ENCODE measurements at regions not wholly inside any gene's neighbourhood (a gene's known extent, or its start where the extent isn't known, plus 50 kb on each side); places are given as distances from the start of the nearest gene placed in this dataset.
A peak's percentile ranks its signal among the peaks of the same experiment; 100 is the strongest.

- no peak for TF ChIP-seq GATA2 (IDR thresholded peaks at IDR 0.05; ENCODE audit: low read depth, low read length)
Observed at GRCh38 chr7:3193379-3194120, 107.5 kb upstream of the SDK1 start.

GRCh38 chr7:3194501-3195141, 106.4 kb upstream of the SDK1 start:
- TF ChIP-seq GATA3 (IDR thresholded peaks at IDR 0.05; ENCODE audit: low read depth, low read length), result no peak
- TF ChIP-seq GATA2 (IDR thresholded peaks at IDR 0.05; ENCODE audit: low read depth, low read length), result no peak

GRCh38 chr7:3195160-3195559, 105.9 kb upstream of the SDK1 start:
- TF ChIP-seq GATA3 (IDR thresholded peaks at IDR 0.05; ENCODE audit: low read depth, low read length) (no peak), GATA2 (IDR thresholded peaks at IDR 0.05; ENCODE audit: low read depth, low read length) (no peak)

GRCh38 chr7:3196629-3197400, 104.2 kb upstream of the SDK1 start:
- TF ChIP-seq GATA2 (IDR thresholded peaks at IDR 0.05; ENCODE audit: low read depth, low read length) (no peak), GATA3 (IDR thresholded peaks at IDR 0.05; ENCODE audit: low read depth, low read length) (no peak)

GRCh38 chr7:3197567-3198213, 103.4 kb upstream of the SDK1 start:
- TF ChIP-seq GATA3 (IDR thresholded peaks at IDR 0.05; ENCODE audit: low read depth, low read length) (no peak), GATA2 (IDR thresholded peaks at IDR 0.05; ENCODE audit: low read depth, low read length) (no peak)

GRCh38 chr7:3198316-3198715, 102.7 kb upstream of the SDK1 start:
- no peak for TF ChIP-seq GATA3 (IDR thresholded peaks at IDR 0.05; ENCODE audit: low read depth, low read length)
- no peak for TF ChIP-seq GATA2 (IDR thresholded peaks at IDR 0.05; ENCODE audit: low read depth, low read length)

- no peak for TF ChIP-seq GATA2 (IDR thresholded peaks at IDR 0.05; ENCODE audit: low read depth, low read length)
- TF ChIP-seq GATA3 (IDR thresholded peaks at IDR 0.05; ENCODE audit: low read depth, low read length), result no peak
Observed at GRCh38 chr7:3200504-3200903, 100.5 kb upstream of the SDK1 start.

GRCh38 chr7:3201306-3201705, 99.7 kb upstream of the SDK1 start:
- TF ChIP-seq GATA2 (IDR thresholded peaks at IDR 0.05; ENCODE audit: low read depth, low read length) (no peak), GATA3 (IDR thresholded peaks at IDR 0.05; ENCODE audit: low read depth, low read length) (no peak)

- no peak for TF ChIP-seq GATA2 (IDR thresholded peaks at IDR 0.05; ENCODE audit: low read depth, low read length)
- no peak for TF ChIP-seq GATA3 (IDR thresholded peaks at IDR 0.05; ENCODE audit: low read depth, low read length)
Observed at GRCh38 chr7:3201937-3202710, 98.9 kb upstream of the SDK1 start.

GRCh38 chr7:3204526-3204925, 96.5 kb upstream of the SDK1 start:
- TF ChIP-seq GATA3 (IDR thresholded peaks at IDR 0.05; ENCODE audit: low read depth, low read length) (no peak), GATA2 (IDR thresholded peaks at IDR 0.05; ENCODE audit: low read depth, low read length) (no peak)

- no peak for TF ChIP-seq GATA3 (IDR thresholded peaks at IDR 0.05; ENCODE audit: low read depth, low read length)
- no peak for TF ChIP-seq GATA2 (IDR thresholded peaks at IDR 0.05; ENCODE audit: low read depth, low read length)
Observed at GRCh38 chr7:3206101-3206500, 95.0 kb upstream of the SDK1 start.

- TF ChIP-seq GATA2 (IDR thresholded peaks at IDR 0.05; ENCODE audit: low read depth, low read length), result no peak
- no peak for TF ChIP-seq GATA3 (IDR thresholded peaks at IDR 0.05; ENCODE audit: low read depth, low read length)
Observed at GRCh38 chr7:3206771-3207191, 94.3 kb upstream of the SDK1 start.

GRCh38 chr7:3207387-3207902, 93.6 kb upstream of the SDK1 start:
- TF ChIP-seq GATA3 (IDR thresholded peaks at IDR 0.05; ENCODE audit: low read depth, low read length), result no peak
- TF ChIP-seq GATA2 (IDR thresholded peaks at IDR 0.05; ENCODE audit: low read depth, low read length), result peak; percentile 38; the same call in 1 of the 2 replicates
